VCaP (cell line): ENCODE measurements at regions not wholly inside any gene's neighbourhood (a gene's known extent, or its start where the extent isn't known, plus 50 kb on each side); places are given as distances from the start of the nearest gene placed in this dataset.

Source experiments
- H3K27ac ChIP-seq: fragments of 450-650 bp; 2 replicates; pipeline ENCODE4 v1.5.1; 2017
- TF ChIP-seq, protein P1 (sequence below): fragments of 450-650 bp; conservative IDR thresholded peaks from 2 replicates; pipeline ENCODE4 v1.5.1; 2017; ENCODE audit warnings: mild to moderate bottlenecking, moderate library complexity

GRCh38 chr2:60357996-60358395 lies 195.5 kb downstream of the BCL11A start:
- TF ChIP-seq, protein P1, sequence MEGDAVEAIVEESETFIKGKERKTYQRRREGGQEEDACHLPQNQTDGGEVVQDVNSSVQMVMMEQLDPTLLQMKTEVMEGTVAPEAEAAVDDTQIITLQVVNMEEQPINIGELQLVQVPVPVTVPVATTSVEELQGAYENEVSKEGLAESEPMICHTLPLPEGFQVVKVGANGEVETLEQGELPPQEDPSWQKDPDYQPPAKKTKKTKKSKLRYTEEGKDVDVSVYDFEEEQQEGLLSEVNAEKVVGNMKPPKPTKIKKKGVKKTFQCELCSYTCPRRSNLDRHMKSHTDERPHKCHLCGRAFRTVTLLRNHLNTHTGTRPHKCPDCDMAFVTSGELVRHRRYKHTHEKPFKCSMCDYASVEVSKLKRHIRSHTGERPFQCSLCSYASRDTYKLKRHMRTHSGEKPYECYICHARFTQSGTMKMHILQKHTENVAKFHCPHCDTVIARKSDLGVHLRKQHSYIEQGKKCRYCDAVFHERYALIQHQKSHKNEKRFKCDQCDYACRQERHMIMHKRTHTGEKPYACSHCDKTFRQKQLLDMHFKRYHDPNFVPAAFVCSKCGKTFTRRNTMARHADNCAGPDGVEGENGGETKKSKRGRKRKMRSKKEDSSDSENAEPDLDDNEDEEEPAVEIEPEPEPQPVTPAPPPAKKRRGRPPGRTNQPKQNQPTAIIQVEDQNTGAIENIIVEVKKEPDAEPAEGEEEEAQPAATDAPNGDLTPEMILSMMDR = no peak
- no peak overlapping the region for H3K27ac ChIP-seq

GRCh38 chr2:60356346-60356745 lies 197.1 kb downstream of the BCL11A start:
- TF ChIP-seq, protein P1 = no peak
- H3K27ac ChIP-seq = no peak overlapping the region

DNA sequence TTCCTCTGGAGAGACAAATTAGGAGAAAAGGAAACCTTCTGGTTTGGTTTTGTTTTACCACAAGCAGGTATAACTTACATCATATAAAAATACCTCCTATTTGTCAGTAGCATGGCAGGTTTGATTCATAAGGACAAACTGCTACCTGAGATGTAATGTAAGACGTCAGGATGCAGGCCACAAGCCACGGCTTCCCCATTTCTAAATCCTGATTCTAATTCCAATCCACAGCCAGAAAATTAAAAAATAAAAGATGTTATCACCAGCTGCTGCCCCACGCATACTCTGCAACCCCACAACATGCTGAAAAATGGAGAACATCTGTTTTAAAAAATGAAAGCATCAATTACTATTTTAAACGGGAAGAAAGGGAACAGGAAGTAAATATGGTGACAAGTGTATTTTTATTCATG lies 197.6 kb downstream of the BCL11A start:
- no peak overlapping the region for H3K27ac ChIP-seq

GRCh38 chr2:60354713-60355112 lies 198.7 kb downstream of the BCL11A start:
- no peak overlapping the region for H3K27ac ChIP-seq
- TF ChIP-seq, protein P1 = no peak

More for the DNA sequence above, 197.6 kb downstream of the BCL11A start:
- TF ChIP-seq, protein P1 = no peak

- no peak overlapping the region for H3K27ac ChIP-seq
- TF ChIP-seq, protein P1 = no peak
Measured at GRCh38 chr2:60353863-60354262, 199.6 kb downstream of the BCL11A start.

- H3K27ac ChIP-seq = no peak overlapping the region
Measured at GRCh38 chr2:60353406-60353800, 200.1 kb downstream of the BCL11A start.

DNA sequence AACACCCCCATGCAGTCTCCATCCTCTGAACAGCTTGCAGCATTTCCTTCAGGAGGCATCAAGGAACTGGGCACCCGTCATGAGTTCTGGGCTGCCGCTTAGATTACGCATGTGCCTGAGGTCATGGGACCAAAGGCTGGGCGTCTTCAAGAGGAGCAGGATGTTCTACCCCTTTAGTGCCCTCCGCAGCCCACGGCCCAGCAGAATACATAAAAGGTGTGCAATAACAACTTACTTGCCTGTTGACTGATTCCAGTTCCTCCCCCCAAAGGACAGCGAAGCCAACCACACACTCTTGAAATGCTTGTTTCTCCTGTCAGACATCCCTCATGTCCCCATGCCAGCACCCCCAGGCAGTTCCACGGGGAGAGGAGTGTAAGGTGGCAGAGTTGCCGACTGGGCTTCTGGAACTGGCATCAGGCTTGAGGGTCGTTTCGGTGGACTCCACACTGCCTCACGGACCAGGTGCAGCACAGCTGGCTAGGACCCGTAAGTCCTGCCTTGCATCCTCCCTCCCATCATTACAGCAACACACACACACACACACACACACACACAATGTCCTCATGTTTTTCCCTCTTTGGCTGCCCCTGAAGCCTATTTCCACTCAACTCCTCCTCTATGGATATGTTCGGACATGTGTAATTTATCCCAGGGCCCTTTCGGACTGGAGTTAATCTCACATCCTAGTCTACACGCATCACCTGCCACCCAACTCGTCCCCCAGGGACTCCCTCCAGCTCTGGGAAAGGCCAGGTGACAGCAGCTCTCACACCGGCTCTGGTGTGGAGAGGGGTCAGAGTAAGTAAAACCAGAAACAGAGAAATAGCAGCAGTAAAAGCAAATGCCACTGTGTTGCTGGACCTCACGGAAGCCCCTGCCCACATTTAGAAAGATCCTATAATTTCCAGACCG lies 200.7 kb downstream of the BCL11A start:
- H3K27ac ChIP-seq = no peak overlapping the region
- TF ChIP-seq, protein P1 = no peak

More at GRCh38 chr2:60353406-60353800, 200.1 kb downstream of the BCL11A start:
- TF ChIP-seq, protein P1 = no peak
